ENCODE measurements at regions not wholly inside any gene's neighbourhood (a gene's known extent, or its start where the extent isn't known, plus 50 kb on each side); places are given as distances from the start of the nearest gene placed in this dataset.
"Not testable (repeated sequence)": the region's sequence is repeated elsewhere in the genome, so short reads cannot be mapped to it uniquely, and the experiment has no call there.

DNA sequence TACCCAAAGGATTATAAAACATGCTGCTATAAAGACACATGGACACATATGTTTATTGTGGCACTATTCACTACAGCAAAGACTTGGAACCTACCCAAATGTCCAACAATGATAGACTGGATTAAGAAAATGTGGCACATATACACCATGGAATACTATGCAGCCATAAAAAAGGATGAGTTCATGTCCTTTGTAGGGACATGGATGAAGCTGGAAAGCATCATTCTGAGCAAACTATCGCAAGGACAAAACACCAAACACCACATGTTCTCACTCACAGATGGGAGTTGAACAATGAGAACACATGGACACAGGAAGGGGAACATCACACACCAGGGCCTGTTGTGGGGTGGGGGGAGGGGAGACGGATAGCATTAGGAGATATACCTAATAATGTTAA is 101.3 kb upstream of the CAST start:
- TF ChIP-seq, protein P1, sequence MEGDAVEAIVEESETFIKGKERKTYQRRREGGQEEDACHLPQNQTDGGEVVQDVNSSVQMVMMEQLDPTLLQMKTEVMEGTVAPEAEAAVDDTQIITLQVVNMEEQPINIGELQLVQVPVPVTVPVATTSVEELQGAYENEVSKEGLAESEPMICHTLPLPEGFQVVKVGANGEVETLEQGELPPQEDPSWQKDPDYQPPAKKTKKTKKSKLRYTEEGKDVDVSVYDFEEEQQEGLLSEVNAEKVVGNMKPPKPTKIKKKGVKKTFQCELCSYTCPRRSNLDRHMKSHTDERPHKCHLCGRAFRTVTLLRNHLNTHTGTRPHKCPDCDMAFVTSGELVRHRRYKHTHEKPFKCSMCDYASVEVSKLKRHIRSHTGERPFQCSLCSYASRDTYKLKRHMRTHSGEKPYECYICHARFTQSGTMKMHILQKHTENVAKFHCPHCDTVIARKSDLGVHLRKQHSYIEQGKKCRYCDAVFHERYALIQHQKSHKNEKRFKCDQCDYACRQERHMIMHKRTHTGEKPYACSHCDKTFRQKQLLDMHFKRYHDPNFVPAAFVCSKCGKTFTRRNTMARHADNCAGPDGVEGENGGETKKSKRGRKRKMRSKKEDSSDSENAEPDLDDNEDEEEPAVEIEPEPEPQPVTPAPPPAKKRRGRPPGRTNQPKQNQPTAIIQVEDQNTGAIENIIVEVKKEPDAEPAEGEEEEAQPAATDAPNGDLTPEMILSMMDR (optimal IDR thresholded peaks at IDR 0.05 in 1 of 3, IDR thresholded peaks at IDR 0.05 in 1 of 3, conservative IDR thresholded peaks at IDR 0.05 in 1 of 3; ENCODE audit: extremely low read depth in 1 of 3, insufficient read depth in 2 of 3, low read length in 3 of 3): not testable (repeated sequence)
- TF ChIP-seq EZH2 (IDR thresholded peaks at IDR 0.05; ENCODE audit: low read length): not testable (repeated sequence)

Measured in keratinocyte (primary cell).